NCI-H748 treated with DMSO at 0.1 percent for 48 hours (cell line): ENCODE measurements at regions not wholly inside any gene's neighbourhood (a gene's known extent, or its start where the extent isn't known, plus 50 kb on each side); places are given as distances from the start of the nearest gene placed in this dataset.

Experiments
- DNase-seq: peaks from one replicate; lab custom pipeline; 2025; lab: John Stamatoyannopoulos, UW

- DNase-seq = no peak
Measured at GRCh38 chr6:66808771-66809170, 1101.7 kb upstream of the EYS start.

- no peak for DNase-seq
Measured at GRCh38 chr6:66796987-66797386, 1090.0 kb upstream of the EYS start.

GRCh38 chr6:66788579-66788978, 1081.6 kb upstream of the EYS start:
- DNase-seq = no peak

GRCh38 chr6:66772800-66773199, 1065.8 kb upstream of the EYS start:
- no peak for DNase-seq

GRCh38 chr6:66771626-66772025, 1064.6 kb upstream of the EYS start:
- DNase-seq = no peak

GRCh38 chr6:66751630-66752029, 1044.6 kb upstream of the EYS start:
- no peak for DNase-seq

- DNase-seq = no peak
Measured at GRCh38 chr6:66740346-66740745, 1033.3 kb upstream of the EYS start.

- no peak for DNase-seq
Measured at GRCh38 chr6:66735106-66735890, 1028.3 kb upstream of the EYS start.

- no peak for DNase-seq
Measured at GRCh38 chr6:66731310-66731709, 1024.3 kb upstream of the EYS start.

GRCh38 chr6:66725670-66726069, 1018.6 kb upstream of the EYS start:
- no peak for DNase-seq

GRCh38 chr6:66717801-66718200, 1010.8 kb upstream of the EYS start:
- DNase-seq = no peak

GRCh38 chr6:66699385-66699784, 992.4 kb upstream of the EYS start:
- no peak for DNase-seq

- DNase-seq = no peak
Measured at GRCh38 chr6:66689608-66690007, 982.6 kb upstream of the EYS start.

GRCh38 chr6:66687611-66688140, 980.6 kb upstream of the EYS start:
- no peak for DNase-seq

- DNase-seq = no peak
Measured at GRCh38 chr6:66675906-66676305, 968.9 kb upstream of the EYS start.

GRCh38 chr6:66664112-66664511, 957.1 kb upstream of the EYS start:
- no peak for DNase-seq

GRCh38 chr6:66662721-66663507, 955.9 kb upstream of the EYS start:
- DNase-seq = no peak

- DNase-seq = peak; percentile 40
Measured at GRCh38 chr6:66662196-66662595, 955.2 kb upstream of the EYS start.

GRCh38 chr6:66655420-66655819, 948.4 kb upstream of the EYS start:
- no peak for DNase-seq

- DNase-seq = no peak
Measured at GRCh38 chr6:66638518-66638917, 931.5 kb upstream of the EYS start.

- DNase-seq = no peak
Measured at GRCh38 chr6:66638099-66638498, 931.1 kb upstream of the EYS start.

- no peak for DNase-seq
Measured at GRCh38 chr6:66628917-66629316, 921.9 kb upstream of the EYS start.

- DNase-seq = no peak
Measured at GRCh38 chr6:66623050-66623449, 916.0 kb upstream of the EYS start.
